Heart left ventricle (tissue), 16 donors: ENCODE measurements at regions not wholly inside any gene's neighbourhood (a gene's known extent, or its start where the extent isn't known, plus 50 kb on each side); places are given as distances from the start of the nearest gene placed in this dataset.

Source experiments
- ATAC-seq, 4 donors: fragments of 200-7000 bp; cut with Tn5 transposase; one replicate each; pipeline ENCODE4 v1.9.1; 2020 to 2022; ENCODE audit warnings: moderate library complexity in 4 of 4, mild to moderate bottlenecking in 3 of 4, moderate number of reproducible peaks in 1 of 4
- DNase-seq, 5 donors: peaks; one replicate each; pipeline ENCODE4 v3.0.0-alpha.2; 2020
- H3K27ac ChIP-seq, 12 donors: fragments of 200-600 bp; sonication (generic) in 4 of 12; one replicate each; pipeline versions ENCODE4 v1.5.0 to v1.8.0; 2016 to 2022; ENCODE audit warnings: mild to moderate bottlenecking in 2 of 12
- H3K27me3 ChIP-seq, 9 donors: fragments of 200-600 bp; sonication (generic) in 2 of 9; one replicate each; pipeline versions ENCODE4 v1.5.1 to v1.8.0; 2016 to 2022; ENCODE audit warnings: mild to moderate bottlenecking in 3 of 9
- H3K36me3 ChIP-seq, 9 donors: fragments of 200-600 bp; sonication (generic) in 2 of 9; one replicate each; pipeline versions ENCODE4 v1.5.0 to v1.8.0; 2018 to 2022; ENCODE audit warnings: mild to moderate bottlenecking in 2 of 9
- H3K4me1 ChIP-seq, 12 donors: fragments of 200-600 bp; sonication (generic) in 4 of 12; one replicate each; pipeline versions ENCODE4 v1.5.0 to v1.8.0; 2016 to 2022; ENCODE audit warnings: mild to moderate bottlenecking in 3 of 12
- H3K4me3 ChIP-seq, 12 donors: fragments of 200-600 bp; sonication (generic) in 4 of 12; one replicate each; pipeline versions ENCODE4 v1.5.0 to v1.8.0; 2017 to 2022; ENCODE audit warnings: mild to moderate bottlenecking in 9 of 12, moderate library complexity in 4 of 12
- H3K9me3 ChIP-seq, 12 donors: fragments of 200-600 bp; sonication (generic) in 4 of 12; one replicate each; pipeline versions ENCODE4 v1.5.0 to v1.8.0; 2016 to 2022; ENCODE audit warnings: mild to moderate bottlenecking in 1 of 12
- POLR2A ChIP-seq, 2 donors: fragments of 450-650 bp; IDR thresholded peaks; one replicate each; pipeline ENCODE4 v1.6.1; 2017; ENCODE audit warnings: antibody characterized with exemption in 2 of 2, mild to moderate bottlenecking in 2 of 2, moderate library complexity in 2 of 2
- WGBS, 4 donors: extraction: QIAGEN DNeasy Blood & Tissue Kit in 2 of 4; methylation state at CpG; one replicate each; pipeline versions ENCODE4 v1.1.5 to v1.1.7; 2013 to 2018; 5-methylcytosine and 5-hydroxymethylcytosine counted together
- intact Hi-C, 10 donors: fragments of 100-400 bp; cut with DNase I; formaldehyde crosslinking; loops; one replicate each; pipeline versions ENCODE4 v1.11.1 to v1.14.2; 2022
- TF ChIP-seq, protein P1 (sequence below), 12 donors: fragments of 200-600 bp; sonication (generic) in 4 of 12; IDR thresholded peaks; one replicate each; pipeline versions ENCODE4 v1.5.0 to v1.8.0; 2018 to 2022; ENCODE audit warnings: antibody characterized with exemption in 12 of 12, mild to moderate bottlenecking in 5 of 12
- donor health status: ischemic (EF 13 %, LVEDD 7.1; RV severe dilation, severe dysfunction).
- donor health status: healthy with polysubstance abuse.
- donor health status: DM: no; HTN: yes; CAD: no.
- donor health status: DM: no; HTN: no; CAD: no.
- donor health status: ischemic (EF 25% LVEDD 6.9; RV normal size, moderate dysfunction).
- donor health status: ischemic (EF 25% LVEDD 5.7; RV mildly dilated, moderate dysfunction).
- donor health status: healthy.
- donor health status: DM: yes; HTN: yes; CAD: no.
- donor health status: ischemic (EF 35%, LVEDD 5.7; RV mildly dilated, moderate dysfunction).
- donor health status: nonischemic (EF 11% LVEDD 7.7; RV severe dilation, severe dysfunction).
- donor health status: DM: yes; HTN: yes; CAD: no.
- donor health status: PGD.
- donor health status: ischemic (EF 29% LVEDD 5.4; RV normal size, mild dysfunction).
- donor health status: nonischemic (EF 23%, LVEDD 6.1; RV moderate dilation, normal function).

DNA sequence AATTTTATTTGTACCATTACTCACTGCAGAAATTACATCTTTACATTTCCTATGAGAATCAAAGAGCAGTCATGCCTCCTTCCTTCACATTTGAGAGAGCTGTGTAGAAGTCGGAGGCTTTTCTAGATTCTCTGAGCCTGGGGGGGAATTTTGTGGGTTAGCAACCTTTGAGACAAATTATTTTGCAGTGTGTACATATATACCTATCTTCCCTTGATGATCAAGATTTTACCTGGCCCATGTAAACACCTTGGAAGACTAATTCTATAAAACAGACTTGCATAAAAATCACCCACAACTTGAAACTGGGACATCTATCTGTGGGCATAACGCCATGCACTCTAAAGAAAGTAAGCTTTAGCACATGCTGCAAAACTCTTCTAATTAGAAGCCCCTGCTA, 491.5 kb upstream of the MDFIC2 start:
- H3K9me3 ChIP-seq = no peaks in the 10 kb centered on the region
- H3K4me3 ChIP-seq = no peak overlapping the region
- intact Hi-C loops = no loop called here
- no peak for ATAC-seq
- no peaks in the 10 kb centered on the region for H3K36me3 ChIP-seq
- H3K4me1 ChIP-seq = peaks cover 0 to 10% (median 0%) of the 10 kb centered on the region in 12 donors
- no peak for DNase-seq
- 90 to 98% (median 94%) methylated on average over 2 of the region's 2 CpGs for WGBS, 4 donors
- no peaks in the 10 kb centered on the region for H3K27me3 ChIP-seq
- no peak overlapping the region for H3K27ac ChIP-seq
- no peak for TF ChIP-seq POLR2A (IDR thresholded peaks at IDR 0.05)

DNA sequence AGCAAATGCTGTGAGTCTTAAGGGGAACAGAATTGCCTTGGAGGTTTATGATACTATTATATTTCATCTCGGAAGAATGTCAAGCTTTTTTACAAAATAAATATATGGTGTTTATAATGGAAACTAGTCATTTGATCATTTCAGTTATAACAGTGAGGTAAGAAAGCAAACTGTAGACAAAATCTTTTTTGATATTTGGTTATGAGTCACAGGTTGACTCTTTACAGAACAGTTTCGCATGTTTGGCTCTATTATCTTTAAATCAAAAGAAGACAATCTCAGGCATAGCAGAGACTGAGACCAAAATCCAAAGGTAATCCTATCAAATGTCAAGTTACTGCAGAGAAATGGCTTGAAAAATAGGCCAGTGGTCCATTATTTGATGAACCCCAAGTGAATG, 490.9 kb upstream of the MDFIC2 start:
- TF ChIP-seq POLR2A (IDR thresholded peaks at IDR 0.05) = no peak
- TF ChIP-seq, protein P1, sequence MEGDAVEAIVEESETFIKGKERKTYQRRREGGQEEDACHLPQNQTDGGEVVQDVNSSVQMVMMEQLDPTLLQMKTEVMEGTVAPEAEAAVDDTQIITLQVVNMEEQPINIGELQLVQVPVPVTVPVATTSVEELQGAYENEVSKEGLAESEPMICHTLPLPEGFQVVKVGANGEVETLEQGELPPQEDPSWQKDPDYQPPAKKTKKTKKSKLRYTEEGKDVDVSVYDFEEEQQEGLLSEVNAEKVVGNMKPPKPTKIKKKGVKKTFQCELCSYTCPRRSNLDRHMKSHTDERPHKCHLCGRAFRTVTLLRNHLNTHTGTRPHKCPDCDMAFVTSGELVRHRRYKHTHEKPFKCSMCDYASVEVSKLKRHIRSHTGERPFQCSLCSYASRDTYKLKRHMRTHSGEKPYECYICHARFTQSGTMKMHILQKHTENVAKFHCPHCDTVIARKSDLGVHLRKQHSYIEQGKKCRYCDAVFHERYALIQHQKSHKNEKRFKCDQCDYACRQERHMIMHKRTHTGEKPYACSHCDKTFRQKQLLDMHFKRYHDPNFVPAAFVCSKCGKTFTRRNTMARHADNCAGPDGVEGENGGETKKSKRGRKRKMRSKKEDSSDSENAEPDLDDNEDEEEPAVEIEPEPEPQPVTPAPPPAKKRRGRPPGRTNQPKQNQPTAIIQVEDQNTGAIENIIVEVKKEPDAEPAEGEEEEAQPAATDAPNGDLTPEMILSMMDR (IDR thresholded peaks at IDR 0.05) = no peak
- DNase-seq (no peak), ATAC-seq (no peak)
- Histone ChIP-seq H3K36me3 (no peaks in the 10 kb centered on the region), H3K9me3 (no peaks in the 10 kb centered on the region), H3K4me1 (peaks cover 0 to 10% (median 0%) of the 10 kb centered on the region in 12 donors), H3K4me3 (no peak overlapping the region), H3K27me3 (no peaks in the 10 kb centered on the region), H3K27ac (no peak overlapping the region)
- 69 to 98% (median 73%) methylated on average over 2 of the region's 2 CpGs for WGBS, 4 donors
- intact Hi-C loops = no loop called here

DNA sequence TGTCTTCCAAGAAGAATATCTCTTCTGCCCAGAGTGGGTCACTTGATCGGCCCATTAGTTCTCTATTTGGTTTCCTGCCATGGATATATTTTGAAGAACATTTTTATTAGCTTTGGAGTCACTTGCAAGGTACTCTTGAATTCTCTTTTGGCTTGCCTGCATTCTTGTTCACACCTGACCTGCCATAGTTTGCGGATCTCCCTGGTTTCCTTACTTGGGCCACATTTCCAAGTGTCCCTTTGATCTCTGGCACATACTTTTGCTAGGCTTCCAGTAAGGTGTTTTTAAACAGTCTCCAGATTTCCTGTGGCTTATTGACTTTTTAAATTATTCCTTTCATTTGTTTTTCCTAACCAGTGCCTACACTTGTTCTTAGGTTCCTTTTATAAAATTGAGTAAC, 488.5 kb upstream of the MDFIC2 start:
- 83 to 89% (median 85%) methylated on average over 2 of the region's 2 CpGs for WGBS, 4 donors
- Histone ChIP-seq H3K27me3 (no peaks in the 10 kb centered on the region), H3K4me3 (no peak overlapping the region), H3K4me1 (peaks cover 0 to 3% (median 0%) of the 10 kb centered on the region in 12 donors), H3K27ac (no peak overlapping the region), H3K36me3 (no peaks in the 10 kb centered on the region), H3K9me3 (no peaks in the 10 kb centered on the region)
- no peak for TF ChIP-seq POLR2A (IDR thresholded peaks at IDR 0.05)
- TF ChIP-seq, protein P1 (IDR thresholded peaks at IDR 0.05) = no peak
- DNase-seq (no peak), ATAC-seq (no peak)
- intact Hi-C loops = no loop called here

DNA sequence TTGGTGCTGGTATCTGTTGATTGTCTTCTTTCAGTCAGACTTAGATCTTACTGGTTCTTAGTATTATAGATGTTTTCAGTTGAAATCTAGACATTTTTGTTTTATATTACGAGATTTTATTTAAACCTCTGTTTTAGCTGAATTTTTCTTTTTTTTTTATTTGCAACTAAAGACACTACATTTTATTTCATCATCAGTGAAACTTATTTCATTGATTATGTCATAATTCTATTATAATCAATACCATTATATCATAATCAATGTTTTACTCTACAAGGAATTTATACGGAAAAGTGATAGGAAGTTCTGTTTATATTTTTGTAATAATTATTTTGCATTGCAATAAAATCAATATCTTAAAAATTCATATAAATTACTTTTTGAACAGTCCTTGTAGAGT, 477.4 kb upstream of the MDFIC2 start:
- peaks cover 0 to 6% (median 0%) of the 10 kb centered on the region in 12 donors for H3K9me3 ChIP-seq
- 91 to 98% (median 95%) methylated on average over 2 of the region's 2 CpGs for WGBS, 4 donors
- no peak overlapping the region for H3K4me3 ChIP-seq
- intact Hi-C loops = no loop called here
- H3K36me3 ChIP-seq = no peaks in the 10 kb centered on the region
- no peak overlapping the region for H3K27ac ChIP-seq
- H3K27me3 ChIP-seq = no peaks in the 10 kb centered on the region
- H3K4me1 ChIP-seq = no peaks in the 10 kb centered on the region
- ATAC-seq (no peak), DNase-seq (no peak)
- TF ChIP-seq, protein P1 (IDR thresholded peaks at IDR 0.05) = no peak
- no peak for TF ChIP-seq POLR2A (IDR thresholded peaks at IDR 0.05)

DNA sequence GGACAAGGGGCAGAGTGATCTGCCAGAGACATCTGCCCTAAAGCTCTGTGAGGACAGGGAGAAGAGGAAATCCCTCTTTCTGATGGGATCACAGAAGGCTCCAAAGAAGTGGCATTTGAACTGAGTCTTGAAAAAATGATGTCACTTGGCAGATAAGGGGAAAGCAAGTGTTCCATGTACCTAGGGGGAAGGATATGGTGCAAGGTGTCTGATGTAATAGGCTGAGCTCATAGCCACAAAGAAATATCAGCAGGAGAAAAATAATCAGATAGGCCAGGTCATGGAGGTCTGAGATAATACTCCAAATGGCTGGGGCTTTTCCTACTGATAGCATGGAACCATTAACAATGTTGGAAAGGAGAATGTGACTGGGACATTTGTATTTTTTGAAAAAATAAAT, 468.4 kb upstream of the MDFIC2 start:
- DNase-seq (no peak), ATAC-seq (no peak)
- intact Hi-C loops = no loop called here
- Histone ChIP-seq H3K4me3 (no peak overlapping the region), H3K9me3 (peaks cover 0 to 3% (median 0%) of the 10 kb centered on the region in 12 donors), H3K4me1 (no peaks in the 10 kb centered on the region), H3K27ac (no peak overlapping the region), H3K36me3 (no peaks in the 10 kb centered on the region), H3K27me3 (peaks cover 0 to 3% (median 0%) of the 10 kb centered on the region in 9 donors)
- TF ChIP-seq, protein P1 (IDR thresholded peaks at IDR 0.05) = no peak
- no peak for TF ChIP-seq POLR2A (IDR thresholded peaks at IDR 0.05)
